ENCODE measurements at regions not wholly inside any gene's neighbourhood (a gene's known extent, or its start where the extent isn't known, plus 50 kb on each side); places are given as distances from the start of the nearest gene placed in this dataset.
"Not testable (repeated sequence)": the region's sequence is repeated elsewhere in the genome, so short reads cannot be mapped to it uniquely, and the experiment has no call there.

- H3K9me3 Mint-ChIP-seq; H3K4me3 Mint-ChIP-seq; H3K36me3 Mint-ChIP-seq (ENCODE audit: low read depth); intact Hi-C loops (cut with micrococcal nuclease); H3K27ac Mint-ChIP-seq; DNase-seq (ENCODE audit: low spot score); H3K4me1 Mint-ChIP-seq (ENCODE audit: low read depth); H3K27me3 Mint-ChIP-seq (ENCODE audit: insufficient read depth): not testable (repeated sequence)
These were observed 281.6 kb upstream of the NBPF12 start for GRCh38 chr1:146656356-146657060.

- H3K4me1 Mint-ChIP-seq (ENCODE audit: low read depth); H3K4me3 Mint-ChIP-seq; intact Hi-C loops (cut with micrococcal nuclease); H3K27me3 Mint-ChIP-seq (ENCODE audit: insufficient read depth); H3K36me3 Mint-ChIP-seq (ENCODE audit: low read depth); H3K27ac Mint-ChIP-seq; DNase-seq (ENCODE audit: low spot score); H3K9me3 Mint-ChIP-seq: not testable (repeated sequence)
These were observed 283.4 kb upstream of the NBPF12 start for GRCh38 chr1:146654763-146655162.

- intact Hi-C loops (cut with micrococcal nuclease); H3K9me3 Mint-ChIP-seq; H3K27me3 Mint-ChIP-seq (ENCODE audit: insufficient read depth); H3K4me1 Mint-ChIP-seq (ENCODE audit: low read depth); H3K27ac Mint-ChIP-seq; H3K36me3 Mint-ChIP-seq (ENCODE audit: low read depth); H3K4me3 Mint-ChIP-seq; DNase-seq (ENCODE audit: low spot score): not testable (repeated sequence)
These were observed 292.0 kb upstream of the NBPF12 start for GRCh38 chr1:146645978-146646604.

GRCh38 chr1:146641534-146641933 lies 296.6 kb upstream of the NBPF12 start:
- not testable (repeated sequence) for H3K27ac Mint-ChIP-seq; H3K36me3 Mint-ChIP-seq (ENCODE audit: low read depth)

GRCh38 chr1:146640671-146641070 lies 297.5 kb upstream of the NBPF12 start:
- DNase-seq (ENCODE audit: low spot score); H3K27me3 Mint-ChIP-seq (ENCODE audit: insufficient read depth); H3K9me3 Mint-ChIP-seq; intact Hi-C loops (cut with micrococcal nuclease); H3K4me1 Mint-ChIP-seq (ENCODE audit: low read depth); H3K27ac Mint-ChIP-seq; H3K36me3 Mint-ChIP-seq (ENCODE audit: low read depth); H3K4me3 Mint-ChIP-seq: not testable (repeated sequence)

More at GRCh38 chr1:146641534-146641933, 296.6 kb upstream of the NBPF12 start:
- H3K4me3 Mint-ChIP-seq; H3K9me3 Mint-ChIP-seq; intact Hi-C loops (cut with micrococcal nuclease); H3K27me3 Mint-ChIP-seq (ENCODE audit: insufficient read depth); DNase-seq (ENCODE audit: low spot score); H3K4me1 Mint-ChIP-seq (ENCODE audit: low read depth): not testable (repeated sequence)

GRCh38 chr1:146630302-146630701 lies 307.8 kb upstream of the NBPF12 start:
- intact Hi-C loops (cut with micrococcal nuclease); DNase-seq (ENCODE audit: low spot score); H3K4me3 Mint-ChIP-seq; H3K27me3 Mint-ChIP-seq (ENCODE audit: insufficient read depth); H3K27ac Mint-ChIP-seq; H3K36me3 Mint-ChIP-seq (ENCODE audit: low read depth); H3K4me1 Mint-ChIP-seq (ENCODE audit: low read depth); H3K9me3 Mint-ChIP-seq: not testable (repeated sequence)

- H3K9me3 Mint-ChIP-seq: not testable (repeated sequence)
These were observed 319.5 kb upstream of the NBPF12 start for GRCh38 chr1:146618582-146618981.

GRCh38 chr1:146604681-146605080 lies 333.4 kb upstream of the NBPF12 start:
- H3K4me3 Mint-ChIP-seq; H3K4me1 Mint-ChIP-seq (ENCODE audit: low read depth); H3K27me3 Mint-ChIP-seq (ENCODE audit: insufficient read depth): not testable (repeated sequence)

More at GRCh38 chr1:146618582-146618981, 319.5 kb upstream of the NBPF12 start:
- H3K4me3 Mint-ChIP-seq; intact Hi-C loops (cut with micrococcal nuclease); H3K27ac Mint-ChIP-seq; DNase-seq (ENCODE audit: low spot score); H3K36me3 Mint-ChIP-seq (ENCODE audit: low read depth); H3K4me1 Mint-ChIP-seq (ENCODE audit: low read depth); H3K27me3 Mint-ChIP-seq (ENCODE audit: insufficient read depth): not testable (repeated sequence)

GRCh38 chr1:146600720-146601307 lies 337.3 kb upstream of the NBPF12 start:
- H3K4me1 Mint-ChIP-seq (ENCODE audit: low read depth); H3K27ac Mint-ChIP-seq; H3K27me3 Mint-ChIP-seq (ENCODE audit: insufficient read depth); H3K4me3 Mint-ChIP-seq; intact Hi-C loops (cut with micrococcal nuclease); DNase-seq (ENCODE audit: low spot score); H3K36me3 Mint-ChIP-seq (ENCODE audit: low read depth); H3K9me3 Mint-ChIP-seq: not testable (repeated sequence)

More at GRCh38 chr1:146604681-146605080, 333.4 kb upstream of the NBPF12 start:
- H3K27ac Mint-ChIP-seq; DNase-seq (ENCODE audit: low spot score); H3K36me3 Mint-ChIP-seq (ENCODE audit: low read depth); intact Hi-C loops (cut with micrococcal nuclease); H3K9me3 Mint-ChIP-seq: not testable (repeated sequence)

- H3K27ac Mint-ChIP-seq; H3K36me3 Mint-ChIP-seq (ENCODE audit: low read depth); intact Hi-C loops (cut with micrococcal nuclease): not testable (repeated sequence)
These were observed 338.2 kb upstream of the NBPF12 start for GRCh38 chr1:146599906-146600305.

GRCh38 chr1:146581229-146581628 lies 352.4 kb upstream of the NOTCH2NLA start:
- intact Hi-C loops (cut with micrococcal nuclease); H3K9me3 Mint-ChIP-seq; H3K27me3 Mint-ChIP-seq (ENCODE audit: insufficient read depth); H3K36me3 Mint-ChIP-seq (ENCODE audit: low read depth); H3K4me3 Mint-ChIP-seq; H3K27ac Mint-ChIP-seq; DNase-seq (ENCODE audit: low spot score); H3K4me1 Mint-ChIP-seq (ENCODE audit: low read depth): not testable (repeated sequence)

More at GRCh38 chr1:146599906-146600305, 338.2 kb upstream of the NBPF12 start:
- not testable (repeated sequence) for H3K27me3 Mint-ChIP-seq (ENCODE audit: insufficient read depth); H3K4me1 Mint-ChIP-seq (ENCODE audit: low read depth); H3K9me3 Mint-ChIP-seq; H3K4me3 Mint-ChIP-seq; DNase-seq (ENCODE audit: low spot score)

- intact Hi-C loops (cut with micrococcal nuclease); H3K4me1 Mint-ChIP-seq (ENCODE audit: low read depth); H3K36me3 Mint-ChIP-seq (ENCODE audit: low read depth); H3K27ac Mint-ChIP-seq; H3K9me3 Mint-ChIP-seq; DNase-seq (ENCODE audit: low spot score); H3K27me3 Mint-ChIP-seq (ENCODE audit: insufficient read depth); H3K4me3 Mint-ChIP-seq: not testable (repeated sequence)
These were observed 338.7 kb upstream of the NOTCH2NLA start for GRCh38 chr1:146567541-146567940.

GRCh38 chr1:146558032-146558431 lies 329.2 kb upstream of the NOTCH2NLA start:
- intact Hi-C loops (cut with micrococcal nuclease); H3K9me3 Mint-ChIP-seq; DNase-seq (ENCODE audit: low spot score); H3K27me3 Mint-ChIP-seq (ENCODE audit: insufficient read depth); H3K4me1 Mint-ChIP-seq (ENCODE audit: low read depth); H3K36me3 Mint-ChIP-seq (ENCODE audit: low read depth); H3K27ac Mint-ChIP-seq; H3K4me3 Mint-ChIP-seq: not testable (repeated sequence)

Data from activated T-helper 1 cell treated with anti-CD3 and anti-CD28 coated beads, Interleukin-12 subunit alpha, Interleukin-12 subunit beta, Interleukin-2, Interleukin-4 antibody, amounts not matched to agents 30 ng/mL and 10 ng/mL and 1 ng/mL, durations not matched to agents 14 hours and 24 hours and 36 hours (primary cell).